ENCODE measurements at regions not wholly inside any gene's neighbourhood (a gene's known extent, or its start where the extent isn't known, plus 50 kb on each side); places are given as distances from the start of the nearest gene placed in this dataset.

- Histone ChIP-seq H3K27ac (no peak overlapping the region), H3K4me1 (no peaks in the 10 kb centered on the region), H3K27me3 (no peaks in the 10 kb centered on the region), H3K9me3 (no peaks in the 10 kb centered on the region), H3K4me3 (no peak overlapping the region), H3K36me3 (no peaks in the 10 kb centered on the region)
- intact Hi-C loops (cut with DNase I): no loop called here
- TF ChIP-seq POLR2A (IDR thresholded peaks at IDR 0.05) (no peak), CTCF (IDR thresholded peaks at IDR 0.05) (no peak)
- DNase-seq (ENCODE audit: extremely low spot score in 2 of 2): no peak
Observed at GRCh38 chr21:31505975-31506374, 153.5 kb upstream of the SOD1 start.

- Histone ChIP-seq H3K4me1 (no peaks in the 10 kb centered on the region), H3K9me3 (no peaks in the 10 kb centered on the region), H3K27me3 (no peaks in the 10 kb centered on the region), H3K27ac (no peak overlapping the region), H3K4me3 (no peak overlapping the region), H3K36me3 (no peaks in the 10 kb centered on the region)
- no peak for DNase-seq (ENCODE audit: extremely low spot score in 2 of 2)
- TF ChIP-seq CTCF (IDR thresholded peaks at IDR 0.05): no peak
- TF ChIP-seq POLR2AphosphoS5 (IDR thresholded peaks at IDR 0.05; ENCODE audit: insufficient read depth in 1 of 2, low read depth in 1 of 2): peak in 1 of 2 donors; percentile 60
- intact Hi-C loops (cut with DNase I): no loop called here
Observed at GRCh38 chr21:31503939-31504338, 155.6 kb upstream of the SOD1 start.

- H3K4me3 ChIP-seq: no peak overlapping the region
- DNase-seq (ENCODE audit: extremely low spot score in 2 of 2): no peak
- no peaks in the 10 kb centered on the region for H3K9me3 ChIP-seq
- no peak for TF ChIP-seq POLR2A (IDR thresholded peaks at IDR 0.05)
- H3K27me3 ChIP-seq: no peaks in the 10 kb centered on the region
- H3K4me1 ChIP-seq: no peaks in the 10 kb centered on the region
- H3K36me3 ChIP-seq: no peaks in the 10 kb centered on the region
- intact Hi-C loops (cut with DNase I): no loop called here
- no peak overlapping the region for H3K27ac ChIP-seq
Observed at GRCh38 chr21:31503467-31503866, 156.0 kb upstream of the SOD1 start.

GRCh38 chr21:31502537-31503143 lies 156.9 kb upstream of the SOD1 start:
- intact Hi-C loops (cut with DNase I): no loop called here
- H3K9me3 ChIP-seq: no peaks in the 10 kb centered on the region
- TF ChIP-seq POLR2AphosphoS5 (IDR thresholded peaks at IDR 0.05; ENCODE audit: insufficient read depth in 1 of 2, low read depth in 1 of 2): peak in 1 of 2 donors; percentile 16
- TF ChIP-seq CTCF (IDR thresholded peaks at IDR 0.05): no peak
- TF ChIP-seq POLR2A (IDR thresholded peaks at IDR 0.05): no peak
- no peaks in the 10 kb centered on the region for H3K27me3 ChIP-seq
- no peak overlapping the region for H3K4me3 ChIP-seq
- H3K4me1 ChIP-seq: no peaks in the 10 kb centered on the region
- DNase-seq (ENCODE audit: extremely low spot score in 2 of 2): no peak
- H3K36me3 ChIP-seq: no peaks in the 10 kb centered on the region
- peak overlapping the region; percentile 40 for H3K27ac ChIP-seq

GRCh38 chr21:31501926-31502325 lies 157.6 kb upstream of the SOD1 start:
- H3K4me3 ChIP-seq: no peak overlapping the region
- no peaks in the 10 kb centered on the region for H3K4me1 ChIP-seq
- H3K27ac ChIP-seq: peak overlapping the region; percentile 40
- H3K36me3 ChIP-seq: no peaks in the 10 kb centered on the region
- no peaks in the 10 kb centered on the region for H3K27me3 ChIP-seq
- intact Hi-C loops (cut with DNase I): no loop called here
- no peak for DNase-seq (ENCODE audit: extremely low spot score in 2 of 2)
- TF ChIP-seq POLR2AphosphoS5 (IDR thresholded peaks at IDR 0.05; ENCODE audit: insufficient read depth in 1 of 2, low read depth in 1 of 2): no peak
- TF ChIP-seq POLR2A (IDR thresholded peaks at IDR 0.05): no peak
- no peak for TF ChIP-seq CTCF (IDR thresholded peaks at IDR 0.05)
- H3K9me3 ChIP-seq: no peaks in the 10 kb centered on the region
